H1 (cell line): ENCODE measurements at regions not wholly inside any gene's neighbourhood (a gene's known extent, or its start where the extent isn't known, plus 50 kb on each side); places are given as distances from the start of the nearest gene placed in this dataset.

Experiments
- CTCF ChIA-PET: fragments of 300-600 bp; sonication (Branson Sonifier 250); formaldehyde crosslinking; loops from one replicate; lab custom pipeline; 2021; ENCODE audit not compliant: partially characterized antibody; lab: Charles Lee
- POLR2A ChIA-PET: fragments of 300-600 bp; sonication (Branson Sonifier 250); formaldehyde crosslinking; loops from one replicate; lab custom pipeline; 2021; ENCODE audit warnings: inconsistent platforms; ENCODE audit not compliant: partially characterized antibody; lab: Charles Lee
- DNase-seq, 2 experiments: peaks; one replicate each; pipeline versions ENCODE4 v3.0.0 to v3.0.0-alpha.2; 2010 to 2022; ENCODE audit warnings: low spot score in 2 of 2, low read depth in 1 of 2, mixed read lengths in 1 of 2
- FAIRE-seq: peaks from 2 replicates; lab custom pipeline; 2011; peaks lifted over from hg19 to GRCh38; lab: Jason Lieb, UNC
- H2AFZ ChIP-seq: 2 replicates; pipeline ENCODE4 v1.8.1; 2012; ENCODE audit warnings: low read length, inconsistent platforms
- H2AK5ac ChIP-seq: 2 replicates; pipeline ENCODE4 v1.6.1; 2013; ENCODE audit warnings: low read depth, low read length
- H2BK120ac ChIP-seq: replicated peaks from 2 replicates; pipeline ENCODE3; 2013; ENCODE audit warnings: low read depth, low read length, inconsistent platforms
- H2BK12ac ChIP-seq: 2 replicates; pipeline ENCODE4 v1.6.1; 2013; ENCODE audit warnings: low read depth, low read length
- H2BK15ac ChIP-seq: 2 replicates; pipeline ENCODE4 v1.6.1; 2013; ENCODE audit warnings: low read length
- H2BK20ac ChIP-seq: 2 replicates; pipeline ENCODE4 v1.6.1; 2013; ENCODE audit warnings: low read length
- H2BK5ac ChIP-seq: 2 replicates; pipeline ENCODE4 v1.6.1; 2013; ENCODE audit warnings: low read depth, low read length
- H3K14ac ChIP-seq: 2 replicates; pipeline ENCODE4 v1.6.1; 2013; ENCODE audit warnings: inconsistent platforms; ENCODE audit not compliant: insufficient read length
- H3K18ac ChIP-seq: 2 replicates; pipeline ENCODE4 v1.6.1; 2013; ENCODE audit warnings: low read length; ENCODE audit errors: extremely low read depth
- H3K23ac ChIP-seq: 2 replicates; pipeline ENCODE4 v1.6.1; 2013; ENCODE audit warnings: inconsistent platforms; ENCODE audit not compliant: insufficient read length
- H3K23me2 ChIP-seq: 2 replicates; pipeline ENCODE4 v1.6.1; 2013; ENCODE audit warnings: low read depth, low read length
- H3K27ac ChIP-seq: 2 replicates; pipeline ENCODE4 v1.6.1; 2011; ENCODE audit warnings: low read depth, low read length, inconsistent platforms
- H3K27me3 ChIP-seq, 4 experiments: replicated peaks in 1 of 4; 1 replicate in 1 of 4; 2 replicates in 3 of 4; pipeline versions ENCODE4 v1.6.1 to v1.8.1; 2011 to 2013; ENCODE audit warnings: low read length in 3 of 4, mild to moderate bottlenecking in 3 of 4, inconsistent platforms in 2 of 4, mixed read lengths in 2 of 4, moderate library complexity in 1 of 4; ENCODE audit not compliant: control insufficient read depth in 3 of 4, insufficient read depth in 3 of 4; ENCODE audit errors: extremely low read depth in 1 of 4
- H3K36me3 ChIP-seq, 4 experiments: 2 replicates each; pipeline versions ENCODE4 v1.6.1 to v1.8.1; 2011 to 2013; ENCODE audit warnings: mild to moderate bottlenecking in 4 of 4, low read length in 3 of 4, moderate library complexity in 2 of 4, control low read depth in 1 of 4, inconsistent platforms in 1 of 4; ENCODE audit not compliant: insufficient read depth in 4 of 4, control insufficient read depth in 2 of 4
- H3K4ac ChIP-seq: replicated peaks from 2 replicates; pipeline ENCODE3; 2013; ENCODE audit warnings: low read length, low read depth, mixed read lengths, inconsistent platforms; ENCODE audit not compliant: insufficient read length
- H3K4me1 ChIP-seq, 4 experiments: replicated peaks in 1 of 4; 1 replicate in 1 of 4; 2 replicates in 3 of 4; pipeline versions ENCODE4 v1.6.1 to v1.8.1; 2011 to 2013; ENCODE audit warnings: low read length in 3 of 4, inconsistent platforms in 2 of 4, mixed read lengths in 1 of 4; ENCODE audit not compliant: insufficient read depth in 4 of 4, control insufficient read depth in 3 of 4
- H3K4me2 ChIP-seq, 2 experiments: 2 replicates each; pipeline versions ENCODE4 v1.6.1 to v1.8.1; 2011 to 2013; ENCODE audit warnings: low read depth in 2 of 2, low read length in 2 of 2, control low read depth in 1 of 2, inconsistent platforms in 1 of 2, mild to moderate bottlenecking in 1 of 2; ENCODE audit not compliant: insufficient read depth in 1 of 2
- H3K4me3 ChIP-seq, 4 experiments: fragments of 200-600, 300-600 bp in 1 of 4; sonication (generic), shearing (Covaris generic), sonication (Bioruptor Twin) in 1 of 4; 2 replicates each; pipeline versions ENCODE4 v1.5.1 to v1.8.1; 2011 to 2016; ENCODE audit warnings: low read length in 4 of 4, low read depth in 3 of 4, control low read depth in 2 of 4, inconsistent platforms in 2 of 4, mild to moderate bottlenecking in 2 of 4, mixed read lengths in 1 of 4, moderate library complexity in 1 of 4; ENCODE audit not compliant: insufficient read depth in 2 of 4; ENCODE audit errors: extremely low read depth in 1 of 4
- H3K56ac ChIP-seq: replicated peaks from 2 replicates; pipeline ENCODE3; 2013; ENCODE audit warnings: low read depth, mild to moderate bottlenecking, mixed read lengths, low read length, inconsistent platforms; ENCODE audit not compliant: insufficient read length
- H3K79me1 ChIP-seq: 2 replicates; pipeline ENCODE4 v1.6.1; 2013; ENCODE audit warnings: low read depth, low read length, control low read depth
- H3K79me2 ChIP-seq, 2 experiments: 2 replicates each; pipeline versions ENCODE4 v1.6.1 to v1.8.1; 2012 to 2013; ENCODE audit warnings: low read length in 2 of 2, mild to moderate bottlenecking in 2 of 2, inconsistent platforms in 1 of 2; ENCODE audit not compliant: insufficient read depth in 2 of 2, control insufficient read depth in 1 of 2
- H3K9ac ChIP-seq, 4 experiments: replicated peaks in 1 of 4; 1 replicate in 1 of 4; 2 replicates in 3 of 4; pipeline versions ENCODE4 v1.6.1 to v1.8.1; 2011 to 2013; ENCODE audit warnings: low read depth in 3 of 4, low read length in 3 of 4, control low read depth in 2 of 4, mild to moderate bottlenecking in 2 of 4, moderate library complexity in 2 of 4, inconsistent platforms in 1 of 4; ENCODE audit errors: extremely low read depth in 1 of 4
- H3K9me3 ChIP-seq, 2 experiments: 2 replicates each; pipeline versions ENCODE4 v1.6.1 to v1.8.1; 2012 to 2013; ENCODE audit warnings: mild to moderate bottlenecking in 2 of 2, moderate library complexity in 2 of 2, control low read depth in 1 of 2, inconsistent platforms in 1 of 2, low read depth in 1 of 2, low read length in 1 of 2, mixed read lengths in 1 of 2; ENCODE audit not compliant: insufficient read depth in 2 of 2
- H4K20me1 ChIP-seq, 2 experiments: replicated peaks in 1 of 2; 2 replicates each; pipeline versions ENCODE3 to v1.8.1; 2011 to 2013; ENCODE audit warnings: inconsistent platforms in 2 of 2, low read length in 2 of 2, mild to moderate bottlenecking in 1 of 2; ENCODE audit not compliant: insufficient read depth in 2 of 2, control insufficient read depth in 1 of 2
- H4K5ac ChIP-seq: 2 replicates; pipeline ENCODE4 v1.6.1; 2013; ENCODE audit warnings: low read length, low read depth, mixed read lengths, inconsistent platforms; ENCODE audit not compliant: insufficient read length
- H4K8ac ChIP-seq: 2 replicates; pipeline ENCODE4 v1.8.0; 2013; ENCODE audit warnings: mild to moderate bottlenecking, moderate library complexity, low read length, inconsistent platforms; ENCODE audit not compliant: insufficient read depth; ENCODE audit errors: extremely low read depth
- H4K91ac ChIP-seq: replicated peaks from 2 replicates; pipeline ENCODE3; 2013; ENCODE audit warnings: low read length, mixed read lengths, inconsistent platforms; ENCODE audit not compliant: insufficient read length
- ASH2L ChIP-seq: fragments of 200-600, 300-600 bp; sonication (generic); IDR thresholded peaks from one replicate; pipeline ENCODE4 v1.7.1; 2017; ENCODE audit warnings: low read length
- CHD1 ChIP-seq: IDR thresholded peaks from 2 replicates; pipeline ENCODE4 v1.6.1; 2012; ENCODE audit warnings: low read depth, low read length, improper control_type of control experiment
- HDAC2 ChIP-seq, 2 experiments: fragments of 300-600 bp in 1 of 2; sonication (generic) in 1 of 2; IDR thresholded peaks; 2 replicates each; pipeline ENCODE4 v1.6.1; 2011 to 2012; ENCODE audit warnings: low read depth in 2 of 2, low read length in 2 of 2, mild to moderate bottlenecking in 2 of 2, moderate library complexity in 2 of 2, borderline replicate concordance in 1 of 2, inconsistent platforms in 1 of 2
- HDAC6 ChIP-seq: IDR thresholded peaks from one replicate; pipeline ENCODE4 v1.7.1; 2012; ENCODE audit warnings: low read depth, mild to moderate bottlenecking, inconsistent platforms, low read length, moderate library complexity
- JUN ChIP-seq: IDR thresholded peaks from 2 replicates; pipeline ENCODE4 v1.6.1; 2011; ENCODE audit warnings: low read depth, mild to moderate bottlenecking, improper control_type of control experiment, low read length
- MAFK ChIP-seq: IDR thresholded peaks from 2 replicates; pipeline ENCODE4 v1.6.1; 2012; ENCODE audit warnings: low read depth, mild to moderate bottlenecking, improper control_type of control experiment, low read length
- PHF8 ChIP-seq: fragments of 200-600 bp; sonication (generic); conservative IDR thresholded peaks from 2 replicates; pipeline ENCODE4 v1.7.1; 2012; ENCODE audit warnings: low read depth, mild to moderate bottlenecking, inconsistent platforms, low read length, moderate library complexity
- POU5F1 ChIP-seq: IDR thresholded peaks from 2 replicates; pipeline ENCODE4 v1.6.1; 2011; ENCODE audit warnings: low read depth, mild to moderate bottlenecking, low read length, moderate library complexity
- RFX5 ChIP-seq: IDR thresholded peaks from 2 replicates; pipeline ENCODE4 v1.6.1; 2011; ENCODE audit warnings: low read depth, low read length, improper control_type of control experiment, borderline replicate concordance
- RNF2 ChIP-seq: fragments of 200-900, 300-1000 bp; sonication (generic); IDR thresholded peaks from 2 replicates; pipeline ENCODE4 v1.7.1; 2016; ENCODE audit warnings: borderline replicate concordance, low read depth, mild to moderate bottlenecking, antibody characterized with exemption, low read length; ENCODE audit not compliant: poor library complexity, severe bottlenecking; ENCODE audit errors: missing control alignments
- SIX5 ChIP-seq: IDR thresholded peaks from 2 replicates; pipeline ENCODE4 v1.6.1; 2011; ENCODE audit warnings: mild to moderate bottlenecking, low read depth, low read length
- SP2 ChIP-seq: IDR thresholded peaks from 2 replicates; pipeline ENCODE4 v1.6.1; 2012; ENCODE audit warnings: mild to moderate bottlenecking, low read length, inconsistent platforms
- TBP ChIP-seq: IDR thresholded peaks from 2 replicates; pipeline ENCODE4 v1.6.1; 2011; ENCODE audit warnings: low read depth, low read length, improper control_type of control experiment
- ZNF274 ChIP-seq: IDR thresholded peaks from 2 replicates; pipeline ENCODE4 v1.7.0; 2012; ENCODE audit warnings: low read length, borderline replicate concordance; ENCODE audit errors: extremely low read depth
- WGBS, 2 experiments: shearing (Covaris generic) in 1 of 2; methylation state at CpG; one replicate each; pipeline versions ENCODE4 v1.1.6 to v1.1.7; 2013 to 2015; ENCODE audit warnings: low lambda C conversion rate in 2 of 2, mixed read lengths in 2 of 2, inconsistent platforms in 1 of 2, low coverage in 1 of 2, missing lambda C conversion rate in 1 of 2; ENCODE audit not compliant: insufficient replicate concordance in 2 of 2, insufficient coverage in 1 of 2, insufficient read length in 1 of 2; ENCODE audit errors: extremely low coverage in 1 of 2, missing lambda C conversion rate in 1 of 2; 5-methylcytosine and 5-hydroxymethylcytosine counted together
- TF ChIP-seq, protein P1 (sequence below): IDR thresholded peaks from 2 replicates; pipeline ENCODE4 v1.6.1; 2012; ENCODE audit warnings: inconsistent platforms

DNA sequence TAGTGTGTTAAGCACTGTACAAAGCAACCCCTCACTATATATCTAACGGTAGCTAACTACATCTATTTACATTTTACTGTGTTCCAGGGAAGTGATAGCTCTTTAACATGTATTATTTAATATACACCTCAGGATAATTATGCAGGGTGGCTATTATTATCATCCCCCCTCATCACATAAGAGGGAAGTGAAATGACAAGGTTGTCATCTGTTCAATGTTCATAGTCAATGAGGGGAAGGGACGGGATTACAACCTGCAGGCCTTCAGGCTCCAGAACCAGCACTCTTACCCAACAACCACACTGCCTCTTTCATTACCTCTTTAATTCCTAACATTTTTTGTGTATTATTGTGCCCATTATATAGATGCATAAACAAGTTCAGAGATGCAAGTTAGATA, 238.7 kb upstream of the ANO3 start:
- no peaks in the 10 kb centered on the region for H3K36me3 ChIP-seq
- H3K14ac ChIP-seq = no peak overlapping the region
- H3K23me2 ChIP-seq = no peaks in the 10 kb centered on the region
- ChIA-PET CTCF (interaction anchor here (0.6 to 1.5 kb wide), 2 partner anchors 13 to 173 kb away, joined by 3 to 4 read pairs; no protein-coding TSS in a partner anchor), POLR2A (no interaction called here)
- FAIRE-seq (no peak), DNase-seq (no peak)
- H3K4me1 ChIP-seq = no peaks in the 10 kb centered on the region
- no peak overlapping the region for H3K27ac ChIP-seq
- H2BK15ac ChIP-seq = no peak overlapping the region
- H3K18ac ChIP-seq = no peak overlapping the region
- no peak overlapping the region for H2BK20ac ChIP-seq
- no peaks in the 10 kb centered on the region for H3K79me2 ChIP-seq
- H4K91ac ChIP-seq = no peak overlapping the region
- H4K20me1 ChIP-seq = no peaks in the 10 kb centered on the region
- no peak overlapping the region for H4K8ac ChIP-seq
- H3K4ac ChIP-seq = no peak overlapping the region
- no peak overlapping the region for H2BK120ac ChIP-seq
- H2BK5ac ChIP-seq = no peak overlapping the region
- no peak overlapping the region for H2AFZ ChIP-seq
- no peaks in the 10 kb centered on the region for H3K79me1 ChIP-seq
- no peak overlapping the region for H3K56ac ChIP-seq
- H3K27me3 ChIP-seq = no peaks in the 10 kb centered on the region
- no peak overlapping the region for H3K4me2 ChIP-seq
- no peak overlapping the region for H4K5ac ChIP-seq
- WGBS, 2 experiments = 79% methylated on average over 2 of the region's 2 CpGs; no CpG with 5 or more reads in 1 of the 2 experiments
- H3K9me3 ChIP-seq = no peaks in the 10 kb centered on the region
- H3K4me3 ChIP-seq = no peak overlapping the region
- no peak overlapping the region for H3K9ac ChIP-seq
- H2BK12ac ChIP-seq = no peak overlapping the region
- H2AK5ac ChIP-seq = no peak overlapping the region
- H3K23ac ChIP-seq = no peak overlapping the region
- TF ChIP-seq POU5F1 = no peak
- no peak for TF ChIP-seq MAFK
- no peak for TF ChIP-seq RNF2
- TF ChIP-seq RFX5 = no peak
- TF ChIP-seq HDAC6 = no peak
- no peak for TF ChIP-seq PHF8
- no peak for TF ChIP-seq SIX5
- TF ChIP-seq HDAC2 (IDR thresholded peaks at IDR 0.05; ENCODE audit: borderline replicate concordance in 1 of 2, low read depth in 2 of 2, low read length in 2 of 2) = no peak
- no peak for TF ChIP-seq JUN
- TF ChIP-seq CHD1 = no peak
- no peak for TF ChIP-seq TBP
- no peak for TF ChIP-seq SP2
- TF ChIP-seq, protein P1, sequence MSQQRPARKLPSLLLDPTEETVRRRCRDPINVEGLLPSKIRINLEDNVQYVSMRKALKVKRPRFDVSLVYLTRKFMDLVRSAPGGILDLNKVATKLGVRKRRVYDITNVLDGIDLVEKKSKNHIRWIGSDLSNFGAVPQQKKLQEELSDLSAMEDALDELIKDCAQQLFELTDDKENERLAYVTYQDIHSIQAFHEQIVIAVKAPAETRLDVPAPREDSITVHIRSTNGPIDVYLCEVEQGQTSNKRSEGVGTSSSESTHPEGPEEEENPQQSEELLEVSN = no peak
- no peak for TF ChIP-seq ASH2L
- no peak for TF ChIP-seq ZNF274
